ENCODE measurements at regions not wholly inside any gene's neighbourhood (a gene's known extent, or its start where the extent isn't known, plus 50 kb on each side); places are given as distances from the start of the nearest gene placed in this dataset.

- no peak for TF ChIP-seq CTCF (CRISPR knock-in tag; IDR thresholded peaks at IDR 0.05)
- peak; percentile 78 for TF ChIP-seq HOXA5 (CRISPR knock-in tag; IDR thresholded peaks at IDR 0.05)
- no peak for TF ChIP-seq CREBL2 (CRISPR knock-in tag; IDR thresholded peaks at IDR 0.05; ENCODE audit: borderline replicate concordance)
- no peak for TF ChIP-seq CSRNP1 (CRISPR knock-in tag; IDR thresholded peaks at IDR 0.05)
- no peak for TF ChIP-seq STAG1 (CRISPR knock-in tag; IDR thresholded peaks at IDR 0.05)
- TF ChIP-seq NFIB (CRISPR knock-in tag; IDR thresholded peaks at IDR 0.05; ENCODE audit: borderline replicate concordance) = no peak
- peak; percentile 100 for TF ChIP-seq MIXL1 (CRISPR knock-in tag; IDR thresholded peaks at IDR 0.05)
- peak; percentile 84 for TF ChIP-seq RXRB (CRISPR knock-in tag; IDR thresholded peaks at IDR 0.05; ENCODE audit: borderline replicate concordance)
- TF ChIP-seq PAWR (CRISPR knock-in tag; IDR thresholded peaks at IDR 0.05; ENCODE audit: borderline replicate concordance) = no peak
- TF ChIP-seq ZNF331 (CRISPR knock-in tag; IDR thresholded peaks at IDR 0.05) = peak; percentile 98
- TF ChIP-seq CEBPG (CRISPR knock-in tag; IDR thresholded peaks at IDR 0.05) = peak; percentile 98
- TF ChIP-seq ZNF343 (CRISPR knock-in tag; IDR thresholded peaks at IDR 0.05) = no peak
- TF ChIP-seq ZNF225 (CRISPR knock-in tag; IDR thresholded peaks at IDR 0.05) = no peak
- peak; percentile 58; the same call in 1 of the 2 replicates for TF ChIP-seq ZNF354B (CRISPR knock-in tag; IDR thresholded peaks at IDR 0.05)
- TF ChIP-seq MTF2 (CRISPR knock-in tag; IDR thresholded peaks at IDR 0.05; ENCODE audit: borderline replicate concordance) = no peak
- no peak for TF ChIP-seq RBM39 (IDR thresholded peaks at IDR 0.05; ENCODE audit: low read depth, low read length, poor library complexity, severe bottlenecking)
- TF ChIP-seq ZNF207 (IDR thresholded peaks at IDR 0.05; ENCODE audit: borderline replicate concordance) = no peak
- TF ChIP-seq ZNF766 (CRISPR knock-in tag; IDR thresholded peaks at IDR 0.05; ENCODE audit: borderline replicate concordance) = no peak
- TF ChIP-seq NFYC (CRISPR knock-in tag; IDR thresholded peaks at IDR 0.05) = peak; percentile 19; the same call in 1 of the 2 replicates
- peak; percentile 56; the same call in 1 of the 2 replicates for TF ChIP-seq YEATS4 (CRISPR knock-in tag; IDR thresholded peaks at IDR 0.05; ENCODE audit: borderline replicate concordance)
- TF ChIP-seq TARDBP (CRISPR knock-in tag; IDR thresholded peaks at IDR 0.05) = peak; percentile 90
- TF ChIP-seq SETDB1 (CRISPR knock-in tag; IDR thresholded peaks at IDR 0.05; ENCODE audit: borderline replicate concordance) = no peak
- TF ChIP-seq ATF2 (CRISPR knock-in tag; IDR thresholded peaks at IDR 0.05) = peak; percentile 77; the same call in 1 of the 2 replicates
- TF ChIP-seq NR3C1 (CRISPR knock-in tag; IDR thresholded peaks at IDR 0.05) = no peak
Observed at GRCh38 chr14:25197885-25198284, 147.9 kb upstream of the STXBP6 start (continued).

All from HepG2 (cell line).